SK-N-SH treated with all-trans-retinoic acid at 6 μM for 48 hours (cell line): ENCODE measurements at regions not wholly inside any gene's neighbourhood (a gene's known extent, or its start where the extent isn't known, plus 50 kb on each side); places are given as distances from the start of the nearest gene placed in this dataset.

Source experiments
- ATAC-seq: fragments of 200-7000 bp; cut with Tn5 transposase; 3 replicates; pipeline ENCODE4 v1.9.1; 2020; ENCODE audit warnings: mild to moderate bottlenecking, moderate library complexity
- ARNTL ChIP-seq: fragments of 450-650 bp; formaldehyde crosslinking; IDR thresholded peaks from 2 replicates; pipeline ENCODE4 v1.5.0; 2020; ENCODE audit warnings: low read depth, mild to moderate bottlenecking, moderate library complexity, borderline replicate concordance
- BACH2 ChIP-seq: fragments of 250-450 bp; sonication (Bioruptor Pico); IDR thresholded peaks from 2 replicates; pipeline ENCODE4 v1.9.0; 2021; ENCODE audit warnings: mild to moderate bottlenecking, borderline replicate concordance
- CSDC2 ChIP-seq: fragments of 250-450 bp; sonication (Bioruptor Pico); IDR thresholded peaks from 2 replicates; pipeline ENCODE4 v1.5.0; 2020; ENCODE audit warnings: mild to moderate bottlenecking, moderate library complexity
- ESRRG ChIP-seq: fragments of 250-450 bp; sonication (Bioruptor Pico); IDR thresholded peaks from 2 replicates; pipeline ENCODE4 v1.6.1; 2021; ENCODE audit warnings: mild to moderate bottlenecking
- GLIS3 ChIP-seq: fragments of 250-450 bp; sonication (Bioruptor Pico); IDR thresholded peaks from 2 replicates; pipeline ENCODE4 v1.5.0; 2020; ENCODE audit warnings: mild to moderate bottlenecking, moderate library complexity
- ISL1 ChIP-seq: fragments of 250-450 bp; sonication (Bioruptor Pico); IDR thresholded peaks from 2 replicates; pipeline ENCODE4 v2.1.2; 2022; ENCODE audit warnings: mild to moderate bottlenecking, moderate library complexity
- OSR1 ChIP-seq: fragments of 250-450 bp; sonication (Bioruptor Pico); IDR thresholded peaks from 2 replicates; pipeline ENCODE4 v1.8.0; 2022; ENCODE audit warnings: moderate library complexity, mild to moderate bottlenecking, inconsistent platforms
- PPARA ChIP-seq: fragments of 250-450 bp; sonication (Bioruptor Pico); IDR thresholded peaks from 2 replicates; pipeline ENCODE4 v1.5.0; 2020; ENCODE audit warnings: mild to moderate bottlenecking, borderline replicate concordance
- RARB ChIP-seq: fragments of 250-450 bp; sonication (Bioruptor Pico); IDR thresholded peaks from 2 replicates; pipeline ENCODE4 v1.8.0; 2021; ENCODE audit warnings: mild to moderate bottlenecking, moderate library complexity
- SNAI2 ChIP-seq: fragments of 250-450 bp; sonication (Bioruptor Pico); IDR thresholded peaks from 2 replicates; pipeline ENCODE4 v1.5.0; 2020; ENCODE audit warnings: mild to moderate bottlenecking, moderate library complexity
- TCF4 ChIP-seq: fragments of 250-450 bp; sonication (Bioruptor Pico); IDR thresholded peaks from 2 replicates; pipeline ENCODE4 v1.8.0; 2021; ENCODE audit warnings: mild to moderate bottlenecking, moderate library complexity, borderline replicate concordance
- ZC3H10 ChIP-seq: fragments of 250-450 bp; sonication (Bioruptor Pico); IDR thresholded peaks from 2 replicates; pipeline ENCODE4 v1.5.1; 2021; ENCODE audit warnings: mild to moderate bottlenecking, moderate library complexity
- ZFP3 ChIP-seq: fragments of 250-450 bp; sonication (Bioruptor Pico); IDR thresholded peaks from 2 replicates; pipeline ENCODE4 v1.5.0; 2020; ENCODE audit warnings: mild to moderate bottlenecking, moderate library complexity
- ZFP30 ChIP-seq: fragments of 450-650 bp; formaldehyde crosslinking; IDR thresholded peaks from 2 replicates; pipeline ENCODE4 v1.5.0; 2022; ENCODE audit warnings: mild to moderate bottlenecking, moderate library complexity
- ZNF565 ChIP-seq: fragments of 450-650 bp; formaldehyde crosslinking; conservative IDR thresholded peaks from 2 replicates; pipeline ENCODE4 v1.5.0; 2020; ENCODE audit warnings: low read depth, mild to moderate bottlenecking, moderate library complexity
- ZNF70 ChIP-seq: fragments of 450-650 bp; formaldehyde crosslinking; IDR thresholded peaks from 2 replicates; pipeline ENCODE4 v1.5.0; 2020; ENCODE audit warnings: mild to moderate bottlenecking, moderate library complexity
- ZNF8 ChIP-seq: fragments of 450-650 bp; formaldehyde crosslinking; IDR thresholded peaks from 2 replicates; pipeline ENCODE4 v1.5.0; 2020; ENCODE audit warnings: mild to moderate bottlenecking, moderate library complexity
- TF ChIP-seq, protein P1 (sequence below): fragments of 250-450 bp; sonication (Bioruptor Pico); IDR thresholded peaks from 2 replicates; pipeline ENCODE4 v1.5.0; 2020; ENCODE audit warnings: mild to moderate bottlenecking, moderate library complexity
- TF ChIP-seq, protein P2 (sequence below): fragments of 250-450 bp; sonication (Bioruptor Pico); IDR thresholded peaks from 2 replicates; pipeline ENCODE4 v1.5.1; 2021; ENCODE audit warnings: mild to moderate bottlenecking, moderate library complexity
- TF ChIP-seq, protein P3 (sequence below): fragments of 250-450 bp; sonication (Bioruptor Pico); IDR thresholded peaks from 2 replicates; pipeline ENCODE4 v1.8.0; 2020; ENCODE audit warnings: mild to moderate bottlenecking, moderate library complexity, borderline replicate concordance
- TF ChIP-seq, protein P4 (sequence below): fragments of 250-450 bp; sonication (Bioruptor Pico); IDR thresholded peaks from 2 replicates; pipeline ENCODE4 v1.8.0; 2021; ENCODE audit warnings: low read depth, mild to moderate bottlenecking, moderate library complexity, borderline replicate concordance

DNA sequence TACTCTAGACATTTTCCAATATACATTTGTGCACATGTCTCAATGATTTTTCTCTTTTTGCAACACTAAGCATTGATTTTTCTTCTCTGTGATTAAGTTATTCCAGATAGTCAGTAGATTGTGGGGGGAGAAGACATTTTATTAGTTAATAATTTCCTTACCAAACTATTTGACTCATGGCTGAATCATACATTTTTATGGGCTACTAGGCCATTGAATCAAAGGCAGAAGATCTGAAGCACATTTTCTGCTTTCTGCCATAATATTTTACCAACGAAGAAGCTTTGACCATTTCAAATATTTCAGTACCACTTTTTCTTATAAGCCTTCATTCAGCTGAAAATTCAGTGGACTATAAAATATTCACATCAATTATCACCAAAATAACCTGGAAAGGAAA is 175.6 kb downstream of the IRX2 start:
- no peak for TF ChIP-seq ZFP3 (CRISPR knock-in tag)
- TF ChIP-seq, protein P1, sequence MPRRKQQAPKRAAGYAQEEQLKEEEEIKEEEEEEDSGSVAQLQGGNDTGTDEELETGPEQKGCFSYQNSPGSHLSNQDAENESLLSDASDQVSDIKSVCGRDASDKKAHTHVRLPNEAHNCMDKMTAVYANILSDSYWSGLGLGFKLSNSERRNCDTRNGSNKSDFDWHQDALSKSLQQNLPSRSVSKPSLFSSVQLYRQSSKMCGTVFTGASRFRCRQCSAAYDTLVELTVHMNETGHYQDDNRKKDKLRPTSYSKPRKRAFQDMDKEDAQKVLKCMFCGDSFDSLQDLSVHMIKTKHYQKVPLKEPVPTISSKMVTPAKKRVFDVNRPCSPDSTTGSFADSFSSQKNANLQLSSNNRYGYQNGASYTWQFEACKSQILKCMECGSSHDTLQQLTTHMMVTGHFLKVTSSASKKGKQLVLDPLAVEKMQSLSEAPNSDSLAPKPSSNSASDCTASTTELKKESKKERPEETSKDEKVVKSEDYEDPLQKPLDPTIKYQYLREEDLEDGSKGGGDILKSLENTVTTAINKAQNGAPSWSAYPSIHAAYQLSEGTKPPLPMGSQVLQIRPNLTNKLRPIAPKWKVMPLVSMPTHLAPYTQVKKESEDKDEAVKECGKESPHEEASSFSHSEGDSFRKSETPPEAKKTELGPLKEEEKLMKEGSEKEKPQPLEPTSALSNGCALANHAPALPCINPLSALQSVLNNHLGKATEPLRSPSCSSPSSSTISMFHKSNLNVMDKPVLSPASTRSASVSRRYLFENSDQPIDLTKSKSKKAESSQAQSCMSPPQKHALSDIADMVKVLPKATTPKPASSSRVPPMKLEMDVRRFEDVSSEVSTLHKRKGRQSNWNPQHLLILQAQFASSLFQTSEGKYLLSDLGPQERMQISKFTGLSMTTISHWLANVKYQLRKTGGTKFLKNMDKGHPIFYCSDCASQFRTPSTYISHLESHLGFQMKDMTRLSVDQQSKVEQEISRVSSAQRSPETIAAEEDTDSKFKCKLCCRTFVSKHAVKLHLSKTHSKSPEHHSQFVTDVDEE: no peak
- TF ChIP-seq ARNTL: no peak
- TF ChIP-seq, protein P2, sequence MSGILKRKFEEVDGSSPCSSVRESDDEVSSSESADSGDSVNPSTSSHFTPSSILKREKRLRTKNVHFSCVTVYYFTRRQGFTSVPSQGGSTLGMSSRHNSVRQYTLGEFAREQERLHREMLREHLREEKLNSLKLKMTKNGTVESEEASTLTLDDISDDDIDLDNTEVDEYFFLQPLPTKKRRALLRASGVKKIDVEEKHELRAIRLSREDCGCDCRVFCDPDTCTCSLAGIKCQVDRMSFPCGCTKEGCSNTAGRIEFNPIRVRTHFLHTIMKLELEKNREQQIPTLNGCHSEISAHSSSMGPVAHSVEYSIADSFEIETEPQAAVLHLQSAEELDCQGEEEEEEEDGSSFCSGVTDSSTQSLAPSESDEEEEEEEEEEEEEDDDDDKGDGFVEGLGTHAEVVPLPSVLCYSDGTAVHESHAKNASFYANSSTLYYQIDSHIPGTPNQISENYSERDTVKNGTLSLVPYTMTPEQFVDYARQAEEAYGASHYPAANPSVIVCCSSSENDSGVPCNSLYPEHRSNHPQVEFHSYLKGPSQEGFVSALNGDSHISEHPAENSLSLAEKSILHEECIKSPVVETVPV (CRISPR knock-in tag): no peak
- TF ChIP-seq CSDC2 (CRISPR knock-in tag): no peak
- no peak for TF ChIP-seq ZFP30 (CRISPR knock-in tag)
- TF ChIP-seq ZNF565 (CRISPR knock-in tag): no peak
- no peak for TF ChIP-seq PPARA (CRISPR knock-in tag)
- TF ChIP-seq RARB (CRISPR knock-in tag): no peak
- TF ChIP-seq, protein P3, sequence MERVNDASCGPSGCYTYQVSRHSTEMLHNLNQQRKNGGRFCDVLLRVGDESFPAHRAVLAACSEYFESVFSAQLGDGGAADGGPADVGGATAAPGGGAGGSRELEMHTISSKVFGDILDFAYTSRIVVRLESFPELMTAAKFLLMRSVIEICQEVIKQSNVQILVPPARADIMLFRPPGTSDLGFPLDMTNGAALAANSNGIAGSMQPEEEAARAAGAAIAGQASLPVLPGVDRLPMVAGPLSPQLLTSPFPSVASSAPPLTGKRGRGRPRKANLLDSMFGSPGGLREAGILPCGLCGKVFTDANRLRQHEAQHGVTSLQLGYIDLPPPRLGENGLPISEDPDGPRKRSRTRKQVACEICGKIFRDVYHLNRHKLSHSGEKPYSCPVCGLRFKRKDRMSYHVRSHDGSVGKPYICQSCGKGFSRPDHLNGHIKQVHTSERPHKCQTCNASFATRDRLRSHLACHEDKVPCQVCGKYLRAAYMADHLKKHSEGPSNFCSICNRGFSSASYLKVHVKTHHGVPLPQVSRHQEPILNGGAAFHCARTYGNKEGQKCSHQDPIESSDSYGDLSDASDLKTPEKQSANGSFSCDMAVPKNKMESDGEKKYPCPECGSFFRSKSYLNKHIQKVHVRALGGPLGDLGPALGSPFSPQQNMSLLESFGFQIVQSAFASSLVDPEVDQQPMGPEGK: no peak
- no peak for TF ChIP-seq ZC3H10 (CRISPR knock-in tag)
- TF ChIP-seq ZNF8: no peak
- TF ChIP-seq, protein P4, sequence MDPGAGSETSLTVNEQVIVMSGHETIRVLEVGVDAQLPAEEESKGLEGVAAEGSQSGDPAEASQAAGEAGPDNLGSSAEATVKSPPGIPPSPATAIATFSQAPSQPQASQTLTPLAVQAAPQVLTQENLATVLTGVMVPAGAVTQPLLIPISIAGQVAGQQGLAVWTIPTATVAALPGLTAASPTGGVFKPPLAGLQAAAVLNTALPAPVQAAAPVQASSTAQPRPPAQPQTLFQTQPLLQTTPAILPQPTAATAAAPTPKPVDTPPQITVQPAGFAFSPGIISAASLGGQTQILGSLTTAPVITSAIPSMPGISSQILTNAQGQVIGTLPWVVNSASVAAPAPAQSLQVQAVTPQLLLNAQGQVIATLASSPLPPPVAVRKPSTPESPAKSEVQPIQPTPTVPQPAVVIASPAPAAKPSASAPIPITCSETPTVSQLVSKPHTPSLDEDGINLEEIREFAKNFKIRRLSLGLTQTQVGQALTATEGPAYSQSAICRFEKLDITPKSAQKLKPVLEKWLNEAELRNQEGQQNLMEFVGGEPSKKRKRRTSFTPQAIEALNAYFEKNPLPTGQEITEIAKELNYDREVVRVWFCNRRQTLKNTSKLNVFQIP (CRISPR knock-in tag): no peak
- no peak for TF ChIP-seq GLIS3
- TF ChIP-seq ISL1 (CRISPR knock-in tag): no peak
- TF ChIP-seq ESRRG (CRISPR knock-in tag): no peak
- no peak for TF ChIP-seq BACH2
- TF ChIP-seq ZNF70 (CRISPR knock-in tag): no peak
- TF ChIP-seq OSR1: no peak
- TF ChIP-seq, all 23 proteins: peak for 0
- ATAC-seq: no peak

DNA sequence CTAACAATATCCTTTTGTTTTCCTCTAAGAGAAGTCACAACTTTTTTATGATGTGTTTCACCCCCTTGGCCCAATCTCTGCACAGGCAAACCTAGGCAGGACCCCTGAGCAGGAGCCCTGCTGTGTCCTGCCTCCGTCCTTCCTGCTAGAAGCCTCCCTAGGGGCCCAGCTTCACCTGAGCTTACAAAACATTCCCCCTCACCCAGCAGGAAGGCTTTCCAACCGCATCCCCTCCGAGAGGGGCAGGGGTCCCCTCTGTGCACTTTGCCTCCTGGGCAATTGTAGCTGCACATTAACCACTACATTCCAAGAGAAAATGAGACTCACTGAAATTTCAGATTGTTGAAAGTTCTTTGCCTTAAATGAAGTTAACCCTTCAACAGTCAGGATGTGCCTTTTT is 176.2 kb downstream of the IRX2 start:
- no peak for ATAC-seq
- TF ChIP-seq ARNTL: no peak

DNA sequence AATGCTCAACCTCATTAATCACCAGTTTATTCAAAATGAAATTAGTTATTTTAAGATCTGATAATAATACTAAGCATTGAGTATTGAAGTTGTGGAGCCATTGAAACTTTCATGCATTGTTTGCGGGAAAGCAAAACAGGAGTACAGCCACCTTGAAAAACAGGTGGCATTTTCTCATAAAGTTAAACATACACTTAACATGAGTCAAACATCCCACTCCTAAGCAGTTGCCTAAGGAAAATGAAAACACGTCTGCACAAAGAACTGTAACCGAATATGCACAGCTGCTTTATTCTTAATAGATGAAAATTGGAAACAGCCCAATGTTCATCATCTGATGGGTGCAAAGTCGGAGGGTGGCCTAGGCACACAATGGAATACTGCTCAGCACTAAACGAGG is 177.3 kb downstream of the IRX2 start:
- TF ChIP-seq PPARA (CRISPR knock-in tag): no peak
- no peak for TF ChIP-seq CSDC2 (CRISPR knock-in tag)
- no peak for TF ChIP-seq BACH2
- TF ChIP-seq ZC3H10 (CRISPR knock-in tag): no peak
- TF ChIP-seq SNAI2 (CRISPR knock-in tag): no peak
- TF ChIP-seq ZFP30 (CRISPR knock-in tag): no peak
- TF ChIP-seq, protein P4 (CRISPR knock-in tag): no peak
- TF ChIP-seq, protein P2 (CRISPR knock-in tag): no peak
- no peak for TF ChIP-seq TCF4 (CRISPR knock-in tag)
- TF ChIP-seq ZNF565 (CRISPR knock-in tag): no peak
- no peak for TF ChIP-seq OSR1
- TF ChIP-seq ZFP3 (CRISPR knock-in tag): no peak
- TF ChIP-seq, protein P1: no peak
- TF ChIP-seq ARNTL: no peak
- no peak for TF ChIP-seq ISL1 (CRISPR knock-in tag)

More for the DNA sequence above, 177.3 kb downstream of the IRX2 start:
- no peak for ATAC-seq
